Myocyte (in vitro differentiated cells): ENCODE measurements at regions not wholly inside any gene's neighbourhood (a gene's known extent, or its start where the extent isn't known, plus 50 kb on each side); places are given as distances from the start of the nearest gene placed in this dataset.

Source experiments
- DNase-seq: peaks from one replicate; pipeline ENCODE4 v3.0.0-alpha.2; 2012; ENCODE audit warnings: low read depth

GRCh38 chr1:25082216-25082899, 149.9 kb downstream of the SYF2 start:
- DNase-seq, result no peak

- no peak for DNase-seq
Observed at GRCh38 chr1:25081496-25081895, 150.8 kb downstream of the SYF2 start.

- DNase-seq, result no peak
Observed at GRCh38 chr1:25080294-25081209, 150.5 kb upstream of the RUNX3 start.

GRCh38 chr1:25079048-25079447, 149.0 kb upstream of the RUNX3 start:
- DNase-seq, result no peak

- DNase-seq, result no peak
Observed at GRCh38 chr1:25074351-25075227, 144.5 kb upstream of the RUNX3 start.

GRCh38 chr1:25073640-25074270, 143.7 kb upstream of the RUNX3 start:
- DNase-seq, result no peak

- DNase-seq, result no peak
Observed at GRCh38 chr1:25072461-25072860, 142.4 kb upstream of the RUNX3 start.

- no peak for DNase-seq
Observed at GRCh38 chr1:25068829-25069228, 138.8 kb upstream of the RUNX3 start.

- DNase-seq, result no peak
Observed at GRCh38 chr1:25068316-25068715, 138.2 kb upstream of the RUNX3 start.

GRCh38 chr1:25067518-25068251, 137.6 kb upstream of the RUNX3 start:
- no peak for DNase-seq

GRCh38 chr1:25066731-25067517, 136.8 kb upstream of the RUNX3 start:
- DNase-seq, result no peak

GRCh38 chr1:25066256-25066655, 136.2 kb upstream of the RUNX3 start:
- peak; percentile 75 for DNase-seq

- DNase-seq, result no peak
Observed at GRCh38 chr1:25065795-25066238, 135.7 kb upstream of the RUNX3 start.

GRCh38 chr1:25065321-25065721, 135.2 kb upstream of the RUNX3 start:
- peak; percentile 15 for DNase-seq

GRCh38 chr1:25064465-25065240, 134.6 kb upstream of the RUNX3 start:
- no peak for DNase-seq

- DNase-seq, result peak; percentile 39
Observed at GRCh38 chr1:25063591-25064416, 133.7 kb upstream of the RUNX3 start.

GRCh38 chr1:25062621-25063255, 132.7 kb upstream of the RUNX3 start:
- no peak for DNase-seq
